ENCODE measurements at regions not wholly inside any gene's neighbourhood (a gene's known extent, or its start where the extent isn't known, plus 50 kb on each side); places are given as distances from the start of the nearest gene placed in this dataset.

- no peak for DNase-seq (ENCODE audit: low read depth)
Observed at GRCh38 chr7:135828604-135829003, 80.0 kb upstream of the FAM180A start.

GRCh38 chr7:135827391-135827790, 78.8 kb upstream of the FAM180A start:
- DNase-seq (ENCODE audit: low read depth), result peak; percentile 16

- no peak for DNase-seq (ENCODE audit: low read depth)
Observed at GRCh38 chr7:135825406-135825805, 76.8 kb upstream of the FAM180A start.

GRCh38 chr7:135822376-135822775, 73.8 kb upstream of the FAM180A start:
- no peak for DNase-seq (ENCODE audit: low read depth)

- no peak for DNase-seq (ENCODE audit: low read depth)
Observed at GRCh38 chr7:135817583-135817982, 69.0 kb upstream of the FAM180A start.

- no peak for DNase-seq (ENCODE audit: low read depth)
Observed at GRCh38 chr7:135815033-135815432, 66.4 kb upstream of the FAM180A start.

GRCh38 chr7:135812148-135812547, 63.5 kb upstream of the FAM180A start:
- no peak for DNase-seq (ENCODE audit: low read depth)

GRCh38 chr7:135811506-135811905, 62.9 kb upstream of the FAM180A start:
- DNase-seq (ENCODE audit: low read depth), result no peak

- DNase-seq (ENCODE audit: low read depth), result no peak
Observed at GRCh38 chr7:135808206-135808605, 59.6 kb upstream of the FAM180A start.

- DNase-seq (ENCODE audit: low read depth), result peak; percentile 10
Observed at GRCh38 chr7:135803143-135803542, 54.5 kb upstream of the FAM180A start.

GRCh38 chr7:135802697-135803096, 54.1 kb upstream of the FAM180A start:
- DNase-seq (ENCODE audit: low read depth), result peak; percentile 13

GRCh38 chr7:135801877-135802276, 53.3 kb upstream of the FAM180A start:
- DNase-seq (ENCODE audit: low read depth), result no peak

GRCh38 chr7:135801045-135801693, 52.6 kb upstream of the FAM180A start:
- DNase-seq (ENCODE audit: low read depth), result peak; percentile 62

- DNase-seq (ENCODE audit: low read depth), result no peak
Observed at GRCh38 chr7:135800560-135800959, 51.9 kb upstream of the FAM180A start.

GRCh38 chr7:135799881-135800280, 51.3 kb upstream of the FAM180A start:
- no peak for DNase-seq (ENCODE audit: low read depth)

All from iris pigment epithelial cell (primary cell).